ENCODE measurements at regions not wholly inside any gene's neighbourhood (a gene's known extent, or its start where the extent isn't known, plus 50 kb on each side); places are given as distances from the start of the nearest gene placed in this dataset.
"Not testable (repeated sequence)": the region's sequence is repeated elsewhere in the genome, so short reads cannot be mapped to it uniquely, and the experiment has no call there.

- no peak for DNase-seq
Measured at GRCh38 chr9:119712325-119712724, 343.1 kb upstream of the BRINP1 start.

GRCh38 chr9:119709431-119709830 is 340.2 kb upstream of the BRINP1 start:
- no peak for DNase-seq

- no peak for DNase-seq
Measured at GRCh38 chr9:119707228-119707845, 338.1 kb upstream of the BRINP1 start.

GRCh38 chr9:119701651-119702050 is 332.4 kb upstream of the BRINP1 start:
- peak; percentile 49 for DNase-seq

- no peak for DNase-seq
Measured at GRCh38 chr9:119698535-119698934, 329.3 kb upstream of the BRINP1 start.

GRCh38 chr9:119697996-119698395 is 328.8 kb upstream of the BRINP1 start:
- DNase-seq = no peak

- no peak for DNase-seq
Measured at GRCh38 chr9:119689879-119690278, 320.6 kb upstream of the BRINP1 start.

GRCh38 chr9:119688547-119688946 is 319.3 kb upstream of the BRINP1 start:
- DNase-seq = no peak

GRCh38 chr9:119677811-119678505 is 308.7 kb upstream of the BRINP1 start:
- no peak for DNase-seq

GRCh38 chr9:119675951-119676350 is 306.7 kb upstream of the BRINP1 start:
- DNase-seq = peak; percentile 59

- not testable (repeated sequence) for DNase-seq
Measured at GRCh38 chr9:119672763-119673162, 303.5 kb upstream of the BRINP1 start.

- DNase-seq = no peak
Measured at GRCh38 chr9:119667916-119668315, 298.7 kb upstream of the BRINP1 start.

GRCh38 chr9:119667163-119667562 is 297.9 kb upstream of the BRINP1 start:
- DNase-seq = no peak

GRCh38 chr9:119662329-119662728 is 293.1 kb upstream of the BRINP1 start:
- no peak for DNase-seq

GRCh38 chr9:119652931-119653330 is 283.7 kb upstream of the BRINP1 start:
- no peak for DNase-seq

- no peak for DNase-seq
Measured at GRCh38 chr9:119649205-119649604, 280.0 kb upstream of the BRINP1 start.

GRCh38 chr9:119639287-119639955 is 270.2 kb upstream of the BRINP1 start:
- no peak for DNase-seq

- no peak for DNase-seq
Measured at GRCh38 chr9:119634006-119634405, 264.8 kb upstream of the BRINP1 start.

- no peak for DNase-seq
Measured at GRCh38 chr9:119611565-119611964, 242.3 kb upstream of the BRINP1 start.

- no peak for DNase-seq
Measured at GRCh38 chr9:119609277-119609971, 240.2 kb upstream of the BRINP1 start.

GRCh38 chr9:119601632-119602031 is 232.4 kb upstream of the BRINP1 start:
- DNase-seq = no peak

GRCh38 chr9:119597499-119597898 is 228.3 kb upstream of the BRINP1 start:
- DNase-seq = no peak

GRCh38 chr9:119596703-119597102 is 227.5 kb upstream of the BRINP1 start:
- DNase-seq = no peak
